Activated CD8-positive, alpha-beta memory T cell treated with anti-CD3 and anti-CD28 coated beads for 48 hours (primary cell): ENCODE measurements at regions not wholly inside any gene's neighbourhood (a gene's known extent, or its start where the extent isn't known, plus 50 kb on each side); places are given as distances from the start of the nearest gene placed in this dataset.

Source experiments
- DNase-seq, 3 experiments: peaks; one replicate each; pipeline ENCODE4 v3.0.0-alpha.2; 2020; ENCODE audit warnings: low read depth in 2 of 3, low spot score in 2 of 3

DNA sequence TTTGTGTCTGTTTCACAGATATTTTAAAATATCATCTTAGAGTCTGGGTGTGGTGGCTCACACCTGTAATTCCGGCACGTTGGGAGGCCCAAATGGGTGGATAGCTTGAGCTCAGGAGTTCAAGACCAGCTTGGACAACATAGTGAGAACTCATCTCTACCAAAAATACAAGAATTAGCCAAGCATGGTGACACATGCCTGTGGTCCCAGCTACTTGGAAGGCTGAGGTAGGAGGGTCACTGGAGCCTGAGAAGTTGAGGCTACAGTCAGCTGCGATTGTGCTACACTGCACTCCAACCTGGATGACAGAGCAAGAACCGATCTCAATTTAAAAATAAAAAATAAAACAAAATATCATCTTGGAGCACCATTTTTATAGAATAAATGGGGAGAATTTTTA lies 1247.6 kb upstream of the MIR17HG start:
- no peak for DNase-seq

DNA sequence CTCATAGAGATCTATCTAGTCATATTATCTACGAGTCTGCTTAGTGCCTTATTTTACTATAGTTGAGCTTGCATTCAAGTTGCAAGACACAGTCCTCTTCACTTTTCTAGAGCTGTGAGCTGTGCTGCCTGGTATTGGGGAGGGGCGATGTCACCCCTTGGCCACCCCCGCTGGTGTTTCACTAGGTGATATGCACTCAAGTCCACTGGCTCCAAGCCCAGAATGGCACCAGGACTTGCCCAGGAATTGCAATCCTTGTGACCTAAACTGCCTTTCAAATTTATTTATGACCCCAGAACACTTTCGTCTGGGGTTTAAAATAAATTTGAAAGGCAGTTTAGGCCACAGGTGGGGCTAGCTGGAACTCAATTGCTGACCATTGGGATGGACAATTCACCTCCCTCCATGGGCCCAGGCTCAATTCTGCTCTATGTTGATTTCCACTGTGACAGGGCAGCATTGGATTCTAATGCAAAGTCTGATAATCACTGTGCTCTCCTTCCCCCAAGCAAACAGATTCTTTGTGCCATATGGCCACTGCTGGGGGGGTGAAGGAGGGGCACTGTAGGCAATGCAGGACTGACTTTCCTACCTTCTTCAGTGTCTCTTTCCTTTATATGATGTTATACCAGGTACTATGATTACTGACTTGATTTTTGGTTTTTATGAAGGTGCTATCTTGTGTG lies 1244.2 kb upstream of the MIR17HG start:
- no peak for DNase-seq

DNA sequence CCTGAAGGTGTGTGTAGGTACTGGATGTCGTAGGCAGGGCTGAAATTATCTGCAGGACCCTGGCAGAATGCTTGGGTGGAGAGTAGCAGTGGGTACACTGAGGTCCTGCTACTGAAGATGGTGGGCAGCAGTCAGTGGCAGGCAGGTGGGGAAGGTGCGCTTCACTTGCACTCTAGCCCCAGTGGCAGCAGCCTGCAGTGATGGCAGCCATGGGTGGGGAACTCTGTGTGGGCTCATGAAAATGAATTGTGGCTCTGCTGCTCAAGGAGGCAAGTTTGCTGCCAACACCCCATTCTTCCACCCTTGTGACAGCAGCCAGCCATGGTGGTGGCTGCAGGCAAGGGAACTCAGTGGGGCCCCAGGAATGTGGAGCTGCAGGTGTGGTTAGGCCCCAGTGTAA lies 1242.7 kb upstream of the MIR17HG start:
- no peak for DNase-seq

DNA sequence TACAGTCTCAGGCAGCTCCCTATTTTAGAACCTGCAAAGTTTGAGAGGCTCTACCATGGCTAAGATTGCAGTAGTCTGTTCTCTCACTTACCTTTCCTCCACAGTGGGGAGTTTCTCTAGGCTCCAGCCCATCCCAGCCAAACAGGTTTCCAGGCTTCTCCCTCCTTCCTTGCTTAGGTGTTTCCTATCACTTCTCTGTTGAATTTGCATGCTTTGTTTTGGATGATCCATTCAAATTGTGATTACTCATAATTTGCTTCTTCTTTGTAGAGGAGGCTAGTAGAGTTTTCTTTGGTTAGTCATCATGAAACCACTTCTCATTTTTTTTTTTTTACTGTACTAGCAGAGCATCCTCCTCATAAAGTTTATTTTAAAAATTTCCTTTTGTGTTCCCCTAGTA lies 1242.2 kb upstream of the MIR17HG start:
- DNase-seq: no peak

DNA sequence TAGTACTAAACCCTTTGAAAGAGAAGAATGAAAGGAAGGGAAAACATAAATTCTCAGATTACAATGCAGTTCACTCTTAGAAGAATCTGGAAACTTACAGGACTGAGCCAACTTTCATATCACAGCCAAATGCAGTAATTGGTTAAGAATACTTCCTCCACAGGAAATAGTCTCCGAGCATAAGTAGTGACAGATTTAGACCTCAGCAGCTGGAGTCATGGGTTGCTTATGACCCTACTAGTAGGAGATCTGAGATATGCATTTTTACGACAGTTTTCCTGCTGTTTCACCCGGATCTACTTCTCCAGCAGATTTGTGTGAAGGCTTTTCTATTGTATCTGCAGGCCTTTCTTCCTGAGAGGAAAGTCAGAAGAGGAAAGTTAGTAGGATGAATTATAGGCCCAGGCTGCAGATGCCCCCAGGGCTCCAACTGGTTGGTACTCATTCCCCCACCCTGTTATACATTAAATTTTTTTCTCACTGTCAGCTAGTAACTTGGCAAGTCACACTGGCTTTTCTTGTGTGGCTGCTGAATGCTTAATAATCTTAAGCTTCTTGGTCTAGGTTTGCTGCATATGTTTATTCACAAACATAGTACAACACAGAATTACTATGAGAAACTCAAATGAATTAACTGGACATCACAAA lies 1241.5 kb upstream of the MIR17HG start:
- DNase-seq: no peak

DNA sequence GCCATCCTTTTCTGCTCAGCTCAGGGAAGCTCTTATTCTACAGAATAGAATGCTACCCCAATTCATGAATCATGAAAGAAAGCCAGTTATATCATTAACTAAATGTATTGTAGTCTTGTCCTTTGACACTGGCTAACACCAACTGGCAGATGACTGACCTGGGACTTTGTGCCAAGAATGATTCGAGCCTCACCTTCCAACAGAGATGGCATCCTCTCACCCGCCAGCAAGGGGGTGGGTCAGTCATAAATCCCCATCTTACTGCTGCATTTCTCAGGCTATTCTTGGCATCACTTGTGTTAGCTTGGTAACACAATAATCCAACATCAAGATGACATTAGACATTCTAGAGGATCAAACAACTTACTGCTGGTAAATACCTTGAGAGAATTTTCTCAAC lies 1239.8 kb upstream of the MIR17HG start:
- no peak for DNase-seq

DNA sequence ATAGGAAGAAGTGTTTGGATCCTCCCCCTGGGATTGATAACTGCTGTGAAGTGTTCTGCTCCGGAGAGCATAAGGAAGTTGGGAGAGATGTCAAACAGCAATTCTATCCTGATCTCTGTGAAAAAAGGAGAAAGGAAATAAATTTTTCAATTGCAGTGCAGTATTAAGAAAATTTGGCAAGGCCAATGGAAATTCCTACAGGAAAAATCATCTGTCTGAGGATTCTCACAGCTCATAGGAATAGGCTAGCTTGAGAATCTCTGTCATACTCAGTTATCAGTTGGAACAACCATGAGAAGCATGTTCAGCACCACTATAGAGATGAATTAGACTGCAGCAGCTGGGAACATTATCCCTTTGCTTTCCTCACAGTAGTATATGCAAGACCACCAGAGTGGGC lies 1238.9 kb upstream of the MIR17HG start:
- DNase-seq: no peak

DNA sequence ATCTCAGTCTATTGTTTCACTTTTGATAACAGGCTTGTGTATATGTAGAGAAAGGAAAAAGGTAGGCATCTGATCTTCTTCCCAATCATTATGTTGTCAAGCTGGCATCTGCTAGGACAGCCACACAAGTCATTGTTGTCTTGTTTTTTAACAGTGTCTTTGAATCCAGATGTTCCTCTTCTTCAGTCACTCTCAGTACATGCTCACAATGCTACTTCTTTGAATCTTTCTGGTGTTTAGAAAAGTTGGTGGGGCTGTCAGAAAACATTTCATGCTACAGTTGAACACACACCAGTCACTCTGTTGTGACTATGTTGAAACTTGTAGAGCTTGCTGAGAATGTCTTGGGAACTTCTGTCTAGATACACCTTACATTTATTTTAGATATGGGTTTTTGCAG lies 1231.4 kb upstream of the MIR17HG start:
- DNase-seq: no peak

DNA sequence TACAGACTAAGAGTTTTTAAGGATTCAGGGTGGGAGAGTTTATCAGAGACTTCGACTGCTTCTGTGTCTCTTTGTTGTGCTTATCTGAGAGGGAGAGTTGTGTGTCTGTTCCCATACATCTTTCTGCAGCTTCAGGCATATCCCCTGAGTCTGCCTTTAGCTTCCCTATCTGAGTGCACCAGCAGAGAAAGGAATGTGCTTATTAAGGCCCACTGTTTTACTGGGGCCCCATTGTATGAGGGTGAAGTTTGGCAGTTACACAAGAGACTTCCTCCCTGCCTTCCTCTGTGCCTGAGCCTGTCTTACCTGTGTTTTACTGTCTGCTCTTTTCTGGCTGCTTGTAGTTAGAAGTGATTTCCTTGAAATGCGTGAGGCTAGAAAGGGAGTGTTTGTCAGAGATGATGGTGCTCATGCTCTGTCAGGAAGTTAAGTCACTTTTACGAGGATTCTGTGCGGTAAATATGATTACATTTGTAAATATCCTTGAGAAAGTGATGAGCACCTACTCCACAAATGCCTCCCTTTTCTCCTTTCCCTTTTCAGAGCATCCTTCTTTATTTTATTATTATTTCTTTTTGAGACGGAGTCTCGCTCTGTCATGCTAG lies 1228.9 kb upstream of the MIR17HG start:
- no peak for DNase-seq

DNA sequence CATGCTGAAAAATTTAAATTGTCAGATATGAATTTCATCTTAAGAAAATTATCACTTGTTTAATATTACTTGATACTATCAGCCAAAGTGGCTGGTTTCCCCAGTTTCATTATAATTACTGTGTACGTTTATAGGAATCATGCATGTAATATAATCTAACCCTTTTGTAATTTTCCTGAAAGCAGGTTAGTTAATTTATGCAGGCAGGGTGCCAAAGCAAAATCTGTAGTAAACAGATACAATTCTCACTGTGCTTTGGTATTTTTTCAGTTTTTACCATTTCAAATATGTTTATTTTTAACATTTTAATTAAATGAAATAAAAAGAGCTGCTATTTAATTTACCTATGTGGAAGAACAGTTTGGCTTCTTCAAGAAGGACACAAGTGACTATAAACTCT lies 1227.5 kb upstream of the MIR17HG start:
- no peak for DNase-seq

DNA sequence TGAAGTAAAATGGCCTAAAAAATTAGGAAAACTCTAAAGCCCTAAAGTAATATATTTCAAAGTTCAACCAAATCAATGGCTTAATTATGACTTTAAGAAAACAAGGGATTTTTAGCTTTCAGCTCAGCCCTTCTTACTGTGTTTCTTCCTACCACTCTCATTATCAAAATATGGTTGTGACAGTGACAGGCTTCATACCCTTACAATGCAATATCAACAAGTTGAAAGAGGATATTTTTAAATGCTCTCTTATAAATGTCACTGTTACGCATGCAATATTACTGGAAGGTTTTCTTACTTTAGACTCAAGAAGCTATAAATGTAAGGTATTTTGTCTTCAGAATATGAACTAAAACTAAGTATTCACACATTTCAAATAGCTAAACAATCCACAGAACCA lies 1225.7 kb upstream of the MIR17HG start:
- DNase-seq: no peak

DNA sequence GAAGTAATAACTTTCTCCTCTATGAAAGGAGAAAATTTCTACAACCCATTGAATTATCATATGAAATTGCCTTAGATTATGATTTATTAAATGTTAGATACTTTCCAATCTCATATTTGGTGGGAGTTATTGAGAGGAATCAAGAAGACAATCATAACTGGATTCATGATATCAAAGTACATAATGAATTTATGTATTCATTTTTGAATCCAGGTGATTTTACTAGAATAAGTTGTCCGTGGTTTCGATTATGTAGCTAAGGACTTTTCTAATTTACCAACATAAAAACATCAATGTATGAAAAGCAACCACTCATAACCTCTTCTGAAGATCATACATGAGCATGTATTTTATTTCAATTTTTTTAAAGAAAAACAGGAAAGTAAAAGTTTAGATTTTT lies 1225.0 kb upstream of the MIR17HG start:
- no peak for DNase-seq

DNA sequence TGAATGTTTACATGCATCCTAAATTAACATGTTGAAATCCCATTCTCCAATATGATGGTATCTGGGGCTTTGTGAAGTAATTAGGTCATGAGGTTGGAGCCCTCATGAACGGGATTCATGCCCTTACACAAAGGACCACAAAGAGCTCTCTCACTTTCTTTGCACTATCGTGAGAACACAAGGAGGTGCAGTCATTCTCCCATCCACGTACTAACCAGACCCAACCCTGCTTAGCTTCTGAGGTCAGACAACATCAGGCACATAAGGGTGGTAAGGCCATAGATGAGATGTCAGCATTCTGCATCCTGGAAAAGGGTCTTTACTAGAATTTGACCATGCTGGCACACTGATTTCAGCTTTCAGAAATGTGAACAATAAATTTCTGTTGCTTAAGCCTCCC lies 1211.9 kb upstream of the MIR17HG start:
- no peak for DNase-seq

DNA sequence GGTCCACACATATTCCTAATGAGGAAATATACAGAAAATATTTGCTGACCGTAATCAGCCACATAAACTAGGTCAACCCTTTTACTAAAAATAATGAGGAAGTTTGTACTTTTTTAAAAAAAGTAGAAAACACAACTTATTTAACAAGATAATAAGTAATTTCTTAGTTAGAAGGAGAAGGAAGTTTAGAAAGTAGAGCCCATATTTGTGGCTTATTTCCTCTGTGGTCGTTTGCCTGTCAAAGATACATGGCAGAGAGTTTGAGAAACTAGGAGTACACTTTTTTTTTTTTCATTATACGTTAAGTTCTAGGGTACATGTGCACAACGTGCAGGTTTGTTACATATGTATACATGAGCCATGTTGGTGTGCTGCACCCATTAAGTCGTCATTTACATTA lies 1205.2 kb upstream of the MIR17HG start:
- DNase-seq: no peak

DNA sequence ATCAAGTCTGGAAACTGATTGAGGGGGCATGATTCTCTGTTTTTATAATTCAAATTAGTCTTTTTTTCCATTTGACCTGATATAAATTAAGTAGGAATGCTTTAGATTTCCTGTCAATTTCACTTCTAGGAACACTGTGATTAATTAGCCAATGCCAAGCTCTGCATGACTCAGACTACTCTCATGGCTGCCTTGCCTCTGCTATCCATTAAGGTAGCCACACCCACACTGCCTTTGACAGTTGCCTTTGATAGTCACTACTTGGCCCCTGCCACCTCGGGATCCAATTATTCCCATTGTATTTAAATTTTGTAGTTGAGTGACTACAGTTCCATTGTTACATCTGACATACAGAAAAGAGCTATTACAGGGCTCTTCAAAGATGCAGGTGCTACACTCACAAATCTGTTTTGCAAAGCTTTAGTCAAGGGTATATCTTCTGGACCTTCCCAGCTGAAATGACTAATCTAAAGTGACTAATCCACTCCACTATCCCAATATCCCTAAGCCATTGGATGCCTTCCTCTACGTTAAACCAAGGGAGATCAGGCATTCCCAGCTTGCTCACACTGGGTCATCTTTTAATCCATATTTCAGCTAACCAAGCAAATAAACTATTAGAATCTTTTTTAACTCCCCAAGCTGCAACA lies 1193.1 kb upstream of the MIR17HG start:
- no peak for DNase-seq

DNA sequence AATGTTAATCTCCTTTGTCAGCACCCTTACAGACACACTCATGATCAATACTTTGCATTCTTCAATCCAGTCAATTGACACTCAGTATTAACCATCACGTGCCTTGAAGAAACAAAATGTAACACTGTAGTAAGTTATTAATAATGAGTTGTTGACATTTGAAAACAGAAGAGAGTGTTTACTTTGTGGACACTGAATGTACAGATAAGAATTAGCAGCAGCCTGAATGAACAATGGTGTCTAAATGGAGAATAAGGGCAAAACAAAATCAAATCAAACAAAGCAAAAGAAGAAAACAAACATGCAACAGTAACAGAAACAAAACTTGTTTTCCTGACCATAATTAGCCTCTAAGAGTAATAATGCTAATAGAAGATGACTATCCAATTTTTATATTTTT lies 1191.1 kb upstream of the MIR17HG start:
- DNase-seq: no peak

DNA sequence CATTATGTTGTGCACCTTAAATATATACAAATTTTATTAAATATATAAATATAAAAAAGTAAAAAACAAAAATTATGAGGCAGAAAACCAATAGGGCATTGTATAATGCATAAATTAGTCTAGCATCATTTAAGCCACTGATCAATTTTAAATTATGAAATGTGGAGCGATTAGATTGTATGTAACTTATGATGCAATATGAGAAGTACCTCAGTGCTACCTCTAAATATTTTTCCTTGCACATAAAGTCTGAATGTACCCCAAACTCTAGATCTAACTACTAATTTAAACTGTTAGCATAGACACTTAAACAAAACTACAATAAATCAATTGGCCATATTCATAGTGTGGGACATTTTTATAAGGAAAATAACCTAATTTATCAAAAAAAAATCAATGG lies 1178.5 kb upstream of the MIR17HG start:
- DNase-seq: no peak

DNA sequence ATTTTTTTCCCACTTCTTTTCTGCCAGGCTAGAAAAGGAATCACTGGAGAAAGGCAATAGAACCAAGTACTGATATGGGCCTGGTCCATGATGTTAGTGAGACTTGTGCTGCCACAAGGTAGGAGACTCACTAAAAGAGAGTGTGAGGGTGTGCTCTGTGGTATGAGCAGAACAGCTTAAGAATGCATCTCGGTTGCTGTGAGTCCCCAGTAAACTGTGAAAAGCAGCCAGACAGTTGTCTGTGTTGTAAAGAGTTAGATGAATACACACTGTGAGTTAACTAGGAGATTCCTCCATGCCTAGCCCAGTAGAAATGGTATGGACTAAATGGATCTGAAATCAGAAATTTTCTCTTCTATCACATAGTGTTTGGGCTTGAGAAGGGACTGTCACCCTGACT lies 1177.3 kb upstream of the MIR17HG start:
- no peak for DNase-seq

DNA sequence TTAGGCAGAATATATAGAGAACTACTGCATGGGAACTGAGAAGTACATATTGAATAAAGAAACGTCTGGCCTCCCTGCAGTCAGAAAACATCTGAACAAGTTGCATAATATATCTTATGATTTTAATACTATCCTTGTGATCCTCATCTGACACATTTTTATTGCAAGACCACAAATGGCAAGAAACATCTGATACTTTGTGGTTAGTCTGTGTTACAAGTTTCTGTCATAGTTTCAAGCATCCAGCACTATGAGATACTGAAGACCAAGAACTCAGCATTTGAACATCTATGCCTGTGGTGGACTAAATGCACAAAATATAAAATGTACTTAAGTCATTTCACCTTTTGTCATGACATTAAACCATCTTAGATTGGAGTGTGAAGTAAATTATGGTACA lies 1175.8 kb upstream of the MIR17HG start:
- no peak for DNase-seq

DNA sequence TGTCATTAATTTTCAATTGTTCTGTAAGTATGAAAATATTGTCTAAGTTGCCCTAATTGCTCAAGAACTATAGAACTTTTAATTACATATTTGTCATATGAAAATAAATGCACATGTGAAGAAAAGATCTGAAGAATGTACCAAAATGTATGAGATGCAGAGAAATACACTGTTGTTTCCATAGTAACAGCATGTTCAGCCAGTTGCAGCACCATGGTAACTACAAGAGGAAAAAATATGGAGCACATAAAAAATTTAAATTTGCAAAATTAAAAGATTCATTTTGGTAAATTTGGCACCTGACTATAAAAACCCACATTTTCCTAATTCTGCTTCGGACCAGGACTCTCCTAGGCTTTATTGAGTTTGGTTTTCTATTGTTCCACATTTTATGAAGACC lies 1170.0 kb upstream of the MIR17HG start:
- no peak for DNase-seq

DNA sequence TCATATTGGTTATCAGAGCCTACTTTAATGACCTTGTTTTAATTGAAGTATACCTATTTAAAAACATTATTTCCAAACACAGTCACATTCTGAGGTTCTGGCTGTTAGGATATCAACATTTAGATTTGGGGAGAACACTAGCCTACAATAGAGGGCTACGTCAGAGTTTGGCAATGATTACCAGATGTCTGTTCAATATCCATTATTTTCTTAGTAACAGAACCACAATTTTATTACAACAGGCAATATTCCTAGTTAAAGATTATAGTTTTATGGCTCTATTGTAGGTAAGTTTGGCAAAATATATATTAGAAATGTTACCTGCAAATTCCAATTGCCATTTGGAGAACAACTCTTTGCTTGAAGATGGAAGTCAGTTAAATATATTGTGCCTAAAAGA lies 1163.1 kb upstream of the MIR17HG start:
- no peak for DNase-seq

DNA sequence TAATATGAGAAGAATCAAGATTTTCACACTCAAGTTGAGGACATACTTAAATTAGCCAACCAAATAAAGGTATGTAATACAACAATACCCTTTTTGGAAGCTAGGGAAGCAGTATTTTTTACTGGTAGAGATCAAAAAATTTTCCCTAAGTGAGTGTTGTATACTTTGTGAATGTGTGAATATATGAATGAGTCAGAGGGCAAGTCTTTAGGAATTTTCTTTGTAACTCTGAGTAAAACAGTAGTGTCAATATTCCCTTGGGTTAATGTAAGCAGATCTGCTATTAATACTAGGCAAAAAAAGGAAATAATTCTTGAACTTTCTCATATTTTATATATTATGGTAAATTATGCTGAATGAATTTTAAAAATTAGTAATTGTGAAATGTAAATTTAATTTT lies 1161.8 kb upstream of the MIR17HG start:
- DNase-seq: no peak
